ENCODE measurements at regions not wholly inside any gene's neighbourhood (a gene's known extent, or its start where the extent isn't known, plus 50 kb on each side); places are given as distances from the start of the nearest gene placed in this dataset.

- Histone ChIP-seq H4K20me1 (ENCODE audit: low read depth, low read length) (no peaks in the 10 kb centered on the region), H3F3A (ENCODE audit: insufficient read depth) (no peaks in the 10 kb centered on the region), H3K4me2 (ENCODE audit: low read depth, low read length, poor library complexity, severe bottlenecking) (no peak overlapping the region), H3K9me3 (ENCODE audit: insufficient read depth, low read length) (no peaks in the 10 kb centered on the region), H3K4me3 (ENCODE audit: insufficient read depth, low read length, poor library complexity, severe bottlenecking) (no peak overlapping the region), H3K79me2 (ENCODE audit: insufficient read depth, low read length) (no peaks in the 10 kb centered on the region), H3K27me3 (ENCODE audit: low read length) (no peaks in the 10 kb centered on the region), H3K9me2 (replicated peaks; ENCODE audit: insufficient read depth, low read length) (no peaks in the 10 kb centered on the region), H3K36me3 (ENCODE audit: low read length) (no peaks in the 10 kb centered on the region), H2AFZ (ENCODE audit: low read depth, low read length, severe bottlenecking) (no peak overlapping the region), H3K9ac (ENCODE audit: low read length) (no peak overlapping the region), H3K27ac (ENCODE audit: low read depth, low read length) (no peak overlapping the region)
- TF ChIP-seq EZH2phosphoT487 (conservative IDR thresholded peaks at IDR 0.05; ENCODE audit: low read length) (no peak), CTCF (IDR thresholded peaks at IDR 0.05; ENCODE audit: insufficient read depth, low read length, poor library complexity, severe bottlenecking) (no peak)
These were observed 121.6 kb downstream of the SP3 start for GRCh38 chr2:173843526-173843925.

GRCh38 chr2:173851141-173851641 lies 114.0 kb downstream of the SP3 start:
- H4K20me1 ChIP-seq (ENCODE audit: low read depth, low read length), result no peaks in the 10 kb centered on the region
- H3K9ac ChIP-seq (ENCODE audit: low read length), result no peak overlapping the region
- no peaks in the 10 kb centered on the region for H3K9me2 ChIP-seq (replicated peaks; ENCODE audit: insufficient read depth, low read length)
- no peaks in the 10 kb centered on the region for H3F3A ChIP-seq (ENCODE audit: insufficient read depth)
- H3K27ac ChIP-seq (ENCODE audit: low read depth, low read length), result no peak overlapping the region
- TF ChIP-seq EZH2phosphoT487 (conservative IDR thresholded peaks at IDR 0.05; ENCODE audit: low read length), result no peak
- no peak for TF ChIP-seq CTCF (IDR thresholded peaks at IDR 0.05; ENCODE audit: insufficient read depth, low read length, poor library complexity, severe bottlenecking)
- no peak overlapping the region for H3K4me2 ChIP-seq (ENCODE audit: low read depth, low read length, poor library complexity, severe bottlenecking)
- H3K36me3 ChIP-seq (ENCODE audit: low read length), result no peaks in the 10 kb centered on the region
- no peaks in the 10 kb centered on the region for H3K9me3 ChIP-seq (ENCODE audit: insufficient read depth, low read length)
- no peak overlapping the region for H3K4me3 ChIP-seq (ENCODE audit: insufficient read depth, low read length, poor library complexity, severe bottlenecking)
- no peaks in the 10 kb centered on the region for H3K27me3 ChIP-seq (ENCODE audit: low read length)
- no peaks in the 10 kb centered on the region for H3K79me2 ChIP-seq (ENCODE audit: insufficient read depth, low read length)
- H2AFZ ChIP-seq (ENCODE audit: low read depth, low read length, severe bottlenecking), result no peak overlapping the region

GRCh38 chr2:173854141-173854540 lies 111.0 kb downstream of the SP3 start:
- no peaks in the 10 kb centered on the region for H3K9me3 ChIP-seq (ENCODE audit: insufficient read depth, low read length)
- H2AFZ ChIP-seq (ENCODE audit: low read depth, low read length, severe bottlenecking), result no peak overlapping the region
- no peaks in the 10 kb centered on the region for H3K79me2 ChIP-seq (ENCODE audit: insufficient read depth, low read length)
- no peak overlapping the region for H3K4me3 ChIP-seq (ENCODE audit: insufficient read depth, low read length, poor library complexity, severe bottlenecking)
- H4K20me1 ChIP-seq (ENCODE audit: low read depth, low read length), result no peaks in the 10 kb centered on the region
- no peaks in the 10 kb centered on the region for H3F3A ChIP-seq (ENCODE audit: insufficient read depth)
- no peak overlapping the region for H3K9ac ChIP-seq (ENCODE audit: low read length)
- TF ChIP-seq CTCF (IDR thresholded peaks at IDR 0.05; ENCODE audit: insufficient read depth, low read length, poor library complexity, severe bottlenecking) (no peak), EZH2phosphoT487 (conservative IDR thresholded peaks at IDR 0.05; ENCODE audit: low read length) (no peak)
- H3K4me2 ChIP-seq (ENCODE audit: low read depth, low read length, poor library complexity, severe bottlenecking), result no peak overlapping the region
- no peaks in the 10 kb centered on the region for H3K27me3 ChIP-seq (ENCODE audit: low read length)
- no peak overlapping the region for H3K27ac ChIP-seq (ENCODE audit: low read depth, low read length)
- no peaks in the 10 kb centered on the region for H3K9me2 ChIP-seq (replicated peaks; ENCODE audit: insufficient read depth, low read length)
- H3K36me3 ChIP-seq (ENCODE audit: low read length), result no peaks in the 10 kb centered on the region
